ENCODE measurements at regions not wholly inside any gene's neighbourhood (a gene's known extent, or its start where the extent isn't known, plus 50 kb on each side); places are given as distances from the start of the nearest gene placed in this dataset.

DNA sequence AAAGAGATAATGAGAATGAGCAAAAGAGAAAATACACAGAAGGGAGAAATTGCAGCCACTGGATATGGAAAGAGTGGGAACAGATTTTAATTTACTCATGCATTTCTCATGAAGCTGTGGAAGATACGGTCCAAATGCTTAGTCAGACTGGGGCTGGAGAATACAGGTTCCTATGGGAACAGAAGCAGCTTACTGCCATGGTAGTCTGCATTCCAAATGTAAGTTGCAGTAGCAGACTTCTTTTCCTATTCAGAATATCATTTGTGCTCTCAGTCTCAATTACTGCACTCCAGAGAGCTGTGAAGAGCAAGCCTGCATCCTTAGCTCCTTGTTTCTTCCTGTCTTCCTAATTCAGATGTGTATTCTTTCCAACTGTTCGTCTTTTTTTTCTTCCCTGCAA, 190.8 kb upstream of the TMEM196 start:
- Histone ChIP-seq H3K4me1 (ENCODE audit: insufficient read depth, low read length, severe bottlenecking) (no peaks in the 10 kb centered on the region), H3K9ac (ENCODE audit: low read length) (no peak overlapping the region), H3K27me3 (ENCODE audit: insufficient read depth, low read length) (no peaks in the 10 kb centered on the region), H4K20me1 (ENCODE audit: insufficient read depth, low read length) (no peaks in the 10 kb centered on the region), H3F3A (ENCODE audit: insufficient read depth, low read length) (no peaks in the 10 kb centered on the region), H2AFZ (ENCODE audit: low read length) (no peak overlapping the region), H3K4me2 (ENCODE audit: low read length) (no peak overlapping the region), H3K27ac (ENCODE audit: low read depth, low read length, poor library complexity, severe bottlenecking) (no peak overlapping the region), H3K79me2 (ENCODE audit: insufficient read depth, low read length) (no peaks in the 10 kb centered on the region), H3K9me2 (ENCODE audit: low read depth, low read length) (no peaks in the 10 kb centered on the region), H3K36me3 (ENCODE audit: insufficient read depth, low read length) (no peaks in the 10 kb centered on the region), H3K4me3 (ENCODE audit: low read depth, low read length, poor library complexity, severe bottlenecking) (no peak overlapping the region), H3K9me3 (ENCODE audit: low read length) (no peaks in the 10 kb centered on the region)
- TF ChIP-seq, protein P1, sequence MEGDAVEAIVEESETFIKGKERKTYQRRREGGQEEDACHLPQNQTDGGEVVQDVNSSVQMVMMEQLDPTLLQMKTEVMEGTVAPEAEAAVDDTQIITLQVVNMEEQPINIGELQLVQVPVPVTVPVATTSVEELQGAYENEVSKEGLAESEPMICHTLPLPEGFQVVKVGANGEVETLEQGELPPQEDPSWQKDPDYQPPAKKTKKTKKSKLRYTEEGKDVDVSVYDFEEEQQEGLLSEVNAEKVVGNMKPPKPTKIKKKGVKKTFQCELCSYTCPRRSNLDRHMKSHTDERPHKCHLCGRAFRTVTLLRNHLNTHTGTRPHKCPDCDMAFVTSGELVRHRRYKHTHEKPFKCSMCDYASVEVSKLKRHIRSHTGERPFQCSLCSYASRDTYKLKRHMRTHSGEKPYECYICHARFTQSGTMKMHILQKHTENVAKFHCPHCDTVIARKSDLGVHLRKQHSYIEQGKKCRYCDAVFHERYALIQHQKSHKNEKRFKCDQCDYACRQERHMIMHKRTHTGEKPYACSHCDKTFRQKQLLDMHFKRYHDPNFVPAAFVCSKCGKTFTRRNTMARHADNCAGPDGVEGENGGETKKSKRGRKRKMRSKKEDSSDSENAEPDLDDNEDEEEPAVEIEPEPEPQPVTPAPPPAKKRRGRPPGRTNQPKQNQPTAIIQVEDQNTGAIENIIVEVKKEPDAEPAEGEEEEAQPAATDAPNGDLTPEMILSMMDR (IDR thresholded peaks at IDR 0.05; ENCODE audit: low read length) = no peak
- TF ChIP-seq EZH2 (IDR thresholded peaks at IDR 0.05; ENCODE audit: borderline replicate concordance, low read length) = no peak

DNA sequence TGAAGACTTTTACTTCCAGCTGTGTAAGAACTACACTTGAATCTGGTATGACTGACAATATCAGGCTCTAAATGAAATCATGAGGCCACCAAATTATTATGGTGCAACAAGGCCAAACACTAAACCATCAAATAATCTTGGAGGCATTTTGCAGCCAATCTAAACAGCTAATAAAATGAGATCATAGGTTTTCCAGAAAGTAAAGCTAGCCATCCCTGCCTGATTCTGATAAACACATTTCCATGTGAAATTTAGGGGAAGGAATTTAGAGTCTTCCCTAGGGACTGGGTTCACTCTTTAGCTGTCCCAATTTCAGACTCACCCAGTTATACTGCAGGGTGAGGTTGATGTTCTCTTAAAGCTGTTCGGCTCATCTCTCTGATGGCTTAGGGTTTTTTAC, 190.3 kb upstream of the TMEM196 start:
- Histone ChIP-seq H3K9ac (ENCODE audit: low read length) (no peak overlapping the region), H2AFZ (ENCODE audit: low read length) (no peak overlapping the region), H3K79me2 (ENCODE audit: insufficient read depth, low read length) (no peaks in the 10 kb centered on the region), H3K9me3 (ENCODE audit: low read length) (no peaks in the 10 kb centered on the region), H3F3A (ENCODE audit: insufficient read depth, low read length) (no peaks in the 10 kb centered on the region), H3K27me3 (ENCODE audit: insufficient read depth, low read length) (no peaks in the 10 kb centered on the region), H3K36me3 (ENCODE audit: insufficient read depth, low read length) (no peaks in the 10 kb centered on the region), H3K9me2 (ENCODE audit: low read depth, low read length) (no peaks in the 10 kb centered on the region), H3K4me3 (ENCODE audit: low read depth, low read length, poor library complexity, severe bottlenecking) (no peak overlapping the region), H4K20me1 (ENCODE audit: insufficient read depth, low read length) (no peaks in the 10 kb centered on the region), H3K4me1 (ENCODE audit: insufficient read depth, low read length, severe bottlenecking) (no peaks in the 10 kb centered on the region), H3K4me2 (ENCODE audit: low read length) (no peak overlapping the region), H3K27ac (ENCODE audit: low read depth, low read length, poor library complexity, severe bottlenecking) (no peak overlapping the region)
- TF ChIP-seq, protein P1 (IDR thresholded peaks at IDR 0.05; ENCODE audit: low read length) = no peak
- TF ChIP-seq EZH2 (IDR thresholded peaks at IDR 0.05; ENCODE audit: borderline replicate concordance, low read length) = no peak

DNA sequence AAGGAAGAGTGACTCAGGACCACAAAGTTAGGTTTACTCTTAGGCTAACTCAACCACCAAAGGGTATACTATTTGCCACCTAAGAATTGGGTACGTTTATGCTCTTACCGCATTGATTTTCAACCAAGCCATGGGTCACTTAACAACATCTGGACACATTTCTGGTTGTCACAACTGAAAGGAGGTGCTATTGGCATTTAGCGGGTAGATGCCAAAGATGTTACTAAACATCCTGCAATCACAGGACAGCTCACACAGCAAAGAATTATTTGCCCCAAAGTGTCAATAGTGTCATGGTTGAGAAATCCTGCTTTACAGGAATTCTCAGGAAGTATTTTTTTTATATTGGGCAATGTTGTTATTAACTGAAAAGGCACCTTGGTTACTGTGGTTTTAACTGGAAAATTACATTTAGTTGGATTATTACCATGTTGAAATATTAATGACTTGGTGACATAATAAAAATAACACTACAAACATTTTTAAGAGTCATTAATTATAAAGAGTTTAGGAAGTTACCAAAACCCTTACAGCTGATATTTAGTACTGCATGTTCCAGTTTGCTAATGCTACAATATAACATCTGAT, 185.0 kb upstream of the TMEM196 start:
- Histone ChIP-seq H3K9ac (ENCODE audit: low read length) (no peak overlapping the region), H3K9me3 (ENCODE audit: low read length) (peaks cover 3% of the 10 kb centered on the region; the same call in 1 of the 2 replicates), H3K36me3 (ENCODE audit: insufficient read depth, low read length) (no peaks in the 10 kb centered on the region), H3K4me1 (ENCODE audit: insufficient read depth, low read length, severe bottlenecking) (no peaks in the 10 kb centered on the region), H2AFZ (ENCODE audit: low read length) (no peak overlapping the region), H3K4me3 (ENCODE audit: low read depth, low read length, poor library complexity, severe bottlenecking) (no peak overlapping the region), H3K27ac (ENCODE audit: low read depth, low read length, poor library complexity, severe bottlenecking) (no peak overlapping the region), H3K4me2 (ENCODE audit: low read length) (no peak overlapping the region), H3K79me2 (ENCODE audit: insufficient read depth, low read length) (no peaks in the 10 kb centered on the region), H3K27me3 (ENCODE audit: insufficient read depth, low read length) (no peaks in the 10 kb centered on the region), H3K9me2 (ENCODE audit: low read depth, low read length) (no peaks in the 10 kb centered on the region), H4K20me1 (ENCODE audit: insufficient read depth, low read length) (no peaks in the 10 kb centered on the region), H3F3A (ENCODE audit: insufficient read depth, low read length) (no peaks in the 10 kb centered on the region)
- no peak for TF ChIP-seq EZH2 (IDR thresholded peaks at IDR 0.05; ENCODE audit: borderline replicate concordance, low read length)
- TF ChIP-seq, protein P1 (IDR thresholded peaks at IDR 0.05; ENCODE audit: low read length) = no peak
